Activated CD8-positive, alpha-beta T cell treated with anti-CD3 and anti-CD28 coated beads, Interleukin-2, amount 10 ng/mL, durations not matched to agents 7 days and 5 days (primary cell): ENCODE measurements at regions not wholly inside any gene's neighbourhood (a gene's known extent, or its start where the extent isn't known, plus 50 kb on each side); places are given as distances from the start of the nearest gene placed in this dataset.
"Not testable (repeated sequence)": the region's sequence is repeated elsewhere in the genome, so short reads cannot be mapped to it uniquely, and the experiment has no call there.

Experiments used
- ATAC-seq: fragments of 150-1000 bp; cut with Tn5 transposase; one replicate; pipeline ENCODE4 v1.10.0; 2021; ENCODE audit warnings: moderate library complexity
- CTCF ChIA-PET: fragments of 350-600 bp; sonication (Branson Sonifier 250); formaldehyde crosslinking; loops from one replicate; lab custom pipeline; 2021; ENCODE audit warnings: antibody characterized with exemption; lab: Charles Lee
- POLR2A ChIA-PET: fragments of 350-600 bp; sonication (Branson Sonifier 250); formaldehyde crosslinking; loops from one replicate; lab custom pipeline; 2021; ENCODE audit warnings: antibody characterized with exemption; lab: Charles Lee
- DNase-seq: peaks from one replicate; pipeline ENCODE4 v3.0.0-alpha.2; 2020
- H3K27ac Mint-ChIP-seq: one replicate; pipeline ENCODE4 v1.8.0; 2021; ENCODE audit warnings: mild to moderate bottlenecking, mixed read lengths
- H3K27me3 Mint-ChIP-seq: one replicate; pipeline ENCODE4 v1.8.0; 2021; ENCODE audit warnings: low read depth, mixed read lengths
- H3K36me3 Mint-ChIP-seq: one replicate; pipeline ENCODE4 v1.8.0; 2021; ENCODE audit warnings: low read depth, mixed read lengths
- H3K4me1 Mint-ChIP-seq: one replicate; pipeline ENCODE4 v1.8.0; 2021; ENCODE audit warnings: low read depth, mixed read lengths
- H3K4me3 Mint-ChIP-seq: one replicate; pipeline ENCODE4 v1.8.0; 2021; ENCODE audit warnings: mild to moderate bottlenecking, mixed read lengths
- H3K9me3 Mint-ChIP-seq: one replicate; pipeline ENCODE4 v1.8.0; 2022; ENCODE audit warnings: mixed read lengths; ENCODE audit not compliant: insufficient read depth

GRCh38 chr14:86084097-86084496 is 554.2 kb downstream of the FLRT2 start:
- ATAC-seq (no peak), DNase-seq (no peak)
- Mint-ChIP-seq H3K36me3 (no peaks in the 10 kb centered on the region), H3K4me3 (no peak overlapping the region), H3K9me3 (peaks cover 19% of the 10 kb centered on the region), H3K27me3 (no peaks in the 10 kb centered on the region), H3K27ac (no peak overlapping the region), H3K4me1 (no peaks in the 10 kb centered on the region)
- ChIA-PET POLR2A (no interaction called here), CTCF (no interaction called here)

- ATAC-seq (no peak), DNase-seq (no peak)
- no peak overlapping the region for H3K4me3 Mint-ChIP-seq
- no peaks in the 10 kb centered on the region for H3K36me3 Mint-ChIP-seq
- H3K27ac Mint-ChIP-seq, result no peak overlapping the region
- CTCF ChIA-PET, result no interaction called here
- peaks cover 19% of the 10 kb centered on the region for H3K9me3 Mint-ChIP-seq
- H3K4me1 Mint-ChIP-seq, result no peaks in the 10 kb centered on the region
- H3K27me3 Mint-ChIP-seq, result no peaks in the 10 kb centered on the region
- POLR2A ChIA-PET, result no interaction called here
These were observed 553.7 kb downstream of the FLRT2 start for GRCh38 chr14:86083616-86084015.

GRCh38 chr14:86072116-86072894 is 542.4 kb downstream of the FLRT2 start:
- H3K27me3 Mint-ChIP-seq, result no peaks in the 10 kb centered on the region
- ATAC-seq, result no peak
- no peak overlapping the region for H3K27ac Mint-ChIP-seq
- POLR2A ChIA-PET, result no interaction called here
- CTCF ChIA-PET, result no interaction called here
- H3K4me1 Mint-ChIP-seq, result peaks cover 12% of the 10 kb centered on the region
- H3K36me3 Mint-ChIP-seq, result no peaks in the 10 kb centered on the region
- no peaks in the 10 kb centered on the region for H3K9me3 Mint-ChIP-seq
- no peak for DNase-seq
- no peak overlapping the region for H3K4me3 Mint-ChIP-seq

GRCh38 chr14:86066651-86067050 is 536.7 kb downstream of the FLRT2 start:
- H3K9me3 Mint-ChIP-seq, result no peaks in the 10 kb centered on the region
- H3K27ac Mint-ChIP-seq, result no peak overlapping the region
- ATAC-seq (no peak), DNase-seq (no peak)
- peaks cover 1% of the 10 kb centered on the region for H3K4me1 Mint-ChIP-seq
- CTCF ChIA-PET, result no interaction called here
- H3K36me3 Mint-ChIP-seq, result no peaks in the 10 kb centered on the region
- H3K4me3 Mint-ChIP-seq, result no peak overlapping the region
- POLR2A ChIA-PET, result no interaction called here
- no peaks in the 10 kb centered on the region for H3K27me3 Mint-ChIP-seq

GRCh38 chr14:86065407-86065806 is 535.5 kb downstream of the FLRT2 start:
- POLR2A ChIA-PET, result no interaction called here
- Mint-ChIP-seq H3K9me3 (no peaks in the 10 kb centered on the region), H3K27ac (no peak overlapping the region), H3K36me3 (no peaks in the 10 kb centered on the region), H3K4me1 (no peaks in the 10 kb centered on the region), H3K4me3 (no peak overlapping the region), H3K27me3 (no peaks in the 10 kb centered on the region)
- CTCF ChIA-PET, result no interaction called here
- DNase-seq (no peak), ATAC-seq (no peak)

GRCh38 chr14:86064595-86064994 is 534.7 kb downstream of the FLRT2 start:
- H3K27me3 Mint-ChIP-seq, DNase-seq, ATAC-seq, H3K9me3 Mint-ChIP-seq, H3K27ac Mint-ChIP-seq, CTCF ChIA-PET, H3K4me3 Mint-ChIP-seq, H3K4me1 Mint-ChIP-seq, POLR2A ChIA-PET, H3K36me3 Mint-ChIP-seq: not testable (repeated sequence)

GRCh38 chr14:86057018-86057667 is 527.2 kb downstream of the FLRT2 start:
- CTCF ChIA-PET, result interaction anchor here (0.7 to 1.1 kb wide), 3 partner anchors 19 to 189 kb away, joined by 3 to 4 read pairs (median 3); no protein-coding TSS in a partner anchor
- ATAC-seq, result no peak

GRCh38 chr14:86055512-86056075 is 525.6 kb downstream of the FLRT2 start:
- Mint-ChIP-seq H3K4me1 (no peaks in the 10 kb centered on the region), H3K9me3 (no peaks in the 10 kb centered on the region), H3K4me3 (no peak overlapping the region), H3K36me3 (no peaks in the 10 kb centered on the region), H3K27ac (no peak overlapping the region), H3K27me3 (no peaks in the 10 kb centered on the region)
- DNase-seq (no peak), ATAC-seq (no peak)
- POLR2A ChIA-PET, result no interaction called here
- CTCF ChIA-PET, result interaction anchor here (0.8 to 1.2 kb wide), 2 partner anchors 18 to 388 kb away, joined by 3 read pairs; no protein-coding TSS in a partner anchor

More at GRCh38 chr14:86057018-86057667, 527.2 kb downstream of the FLRT2 start:
- H3K27me3 Mint-ChIP-seq, result no peaks in the 10 kb centered on the region
- POLR2A ChIA-PET, result no interaction called here
- no peaks in the 10 kb centered on the region for H3K36me3 Mint-ChIP-seq
- H3K4me1 Mint-ChIP-seq, result no peaks in the 10 kb centered on the region
- H3K27ac Mint-ChIP-seq, result no peak overlapping the region
- peak; percentile 48 for DNase-seq
- no peaks in the 10 kb centered on the region for H3K9me3 Mint-ChIP-seq
- no peak overlapping the region for H3K4me3 Mint-ChIP-seq

- no peaks in the 10 kb centered on the region for H3K27me3 Mint-ChIP-seq
- DNase-seq (no peak), ATAC-seq (no peak)
- ChIA-PET POLR2A (no interaction called here), CTCF (no interaction called here)
- no peaks in the 10 kb centered on the region for H3K4me1 Mint-ChIP-seq
- no peaks in the 10 kb centered on the region for H3K9me3 Mint-ChIP-seq
- H3K4me3 Mint-ChIP-seq, result no peak overlapping the region
- no peak overlapping the region for H3K27ac Mint-ChIP-seq
- H3K36me3 Mint-ChIP-seq, result no peaks in the 10 kb centered on the region
These were observed 522.9 kb downstream of the FLRT2 start for GRCh38 chr14:86052868-86053267.

- no peaks in the 10 kb centered on the region for H3K36me3 Mint-ChIP-seq
- ChIA-PET CTCF (no interaction called here), POLR2A (no interaction called here)
- no peaks in the 10 kb centered on the region for H3K27me3 Mint-ChIP-seq
- H3K4me3 Mint-ChIP-seq, result no peak overlapping the region
- DNase-seq, result no peak
- no peak for ATAC-seq
- H3K27ac Mint-ChIP-seq, result no peak overlapping the region
- H3K9me3 Mint-ChIP-seq, result no peaks in the 10 kb centered on the region
- no peaks in the 10 kb centered on the region for H3K4me1 Mint-ChIP-seq
These were observed 520.8 kb downstream of the FLRT2 start for GRCh38 chr14:86050757-86051156.

- Mint-ChIP-seq H3K9me3 (no peaks in the 10 kb centered on the region), H3K27ac (no peak overlapping the region), H3K4me1 (no peaks in the 10 kb centered on the region), H3K4me3 (no peak overlapping the region), H3K36me3 (no peaks in the 10 kb centered on the region), H3K27me3 (no peaks in the 10 kb centered on the region)
- POLR2A ChIA-PET, result no interaction called here
- DNase-seq (no peak), ATAC-seq (no peak)
- CTCF ChIA-PET, result interaction anchor here (1.2 kb wide), 1 partner anchor 12 kb away, joined by 6 read pairs; no protein-coding TSS in a partner anchor
These were observed 520.2 kb downstream of the FLRT2 start for GRCh38 chr14:86050072-86050683.

- H3K27me3 Mint-ChIP-seq, result no peaks in the 10 kb centered on the region
- no peak for ATAC-seq
- H3K36me3 Mint-ChIP-seq, result no peaks in the 10 kb centered on the region
- no peaks in the 10 kb centered on the region for H3K4me1 Mint-ChIP-seq
- ChIA-PET CTCF (no interaction called here), POLR2A (no interaction called here)
- DNase-seq, result no peak
- no peak overlapping the region for H3K27ac Mint-ChIP-seq
- no peaks in the 10 kb centered on the region for H3K9me3 Mint-ChIP-seq
- no peak overlapping the region for H3K4me3 Mint-ChIP-seq
These were observed 509.2 kb downstream of the FLRT2 start for GRCh38 chr14:86039176-86039575.
